PFSK-1 (cell line): ENCODE measurements at regions not wholly inside any gene's neighbourhood (a gene's known extent, or its start where the extent isn't known, plus 50 kb on each side); places are given as distances from the start of the nearest gene placed in this dataset.

Experiments used
- FOXP2 ChIP-seq: optimal IDR thresholded peaks from 2 replicates; pipeline ENCODE3; 2011; ENCODE audit warnings: borderline replicate concordance, control low read depth, inconsistent platforms; ENCODE audit not compliant: insufficient read depth; ENCODE audit errors: extremely low read length, extremely low read depth
- POLR2AphosphoS5 ChIP-seq: IDR thresholded peaks from 2 replicates; pipeline ENCODE4 v1.6.1; 2012; ENCODE audit warnings: low read depth, mild to moderate bottlenecking, control low read depth, low read length, moderate library complexity
- REST ChIP-seq, 2 experiments: IDR thresholded peaks; 2 replicates each; pipeline versions ENCODE4 v1.6.1 to v1.8.0; 2011 to 2012; ENCODE audit warnings: low read depth in 2 of 2, low read length in 2 of 2, control low read depth in 1 of 2, inconsistent platforms in 1 of 2, mild to moderate bottlenecking in 1 of 2, moderate library complexity in 1 of 2; ENCODE audit not compliant: insufficient read depth in 1 of 2
- SIN3A ChIP-seq: IDR thresholded peaks from 2 replicates; pipeline ENCODE4 v1.6.1; 2012; ENCODE audit warnings: mild to moderate bottlenecking, low read length, moderate library complexity, borderline replicate concordance; ENCODE audit not compliant: insufficient read depth
- TAF1 ChIP-seq: IDR thresholded peaks from 2 replicates; pipeline ENCODE4 v1.6.1; 2012; ENCODE audit warnings: low read length, control low read depth, borderline replicate concordance; ENCODE audit not compliant: insufficient read depth

GRCh38 chr17:14725729-14726128 lies 424.8 kb downstream of the HS3ST3B1 start:
- TF ChIP-seq REST (IDR thresholded peaks at IDR 0.05; ENCODE audit: insufficient read depth in 1 of 2, low read depth in 2 of 2, low read length in 2 of 2) (no peak), TAF1 (no peak), POLR2AphosphoS5 (no peak), FOXP2 (no peak), SIN3A (no peak)
